NCI-H2171 treated with DMSO at 0.1 percent for 48 hours (cell line): ENCODE measurements at regions not wholly inside any gene's neighbourhood (a gene's known extent, or its start where the extent isn't known, plus 50 kb on each side); places are given as distances from the start of the nearest gene placed in this dataset.
"Not testable (repeated sequence)": the region's sequence is repeated elsewhere in the genome, so short reads cannot be mapped to it uniquely, and the experiment has no call there.

Source experiments
- DNase-seq: peaks from one replicate; lab custom pipeline; 2025; lab: John Stamatoyannopoulos, UW

GRCh38 chr12:97005174-97005573 is 98.1 kb downstream of the NEDD1 start:
- no peak for DNase-seq

- no peak for DNase-seq
These were observed 98.6 kb downstream of the NEDD1 start for GRCh38 chr12:97005646-97006045.

GRCh38 chr12:97006585-97006984 is 99.5 kb downstream of the NEDD1 start:
- DNase-seq = no peak

- DNase-seq = no peak
These were observed 109.1 kb downstream of the NEDD1 start for GRCh38 chr12:97016163-97016562.

GRCh38 chr12:97017213-97017612 is 110.2 kb downstream of the NEDD1 start:
- DNase-seq = no peak

- peak; percentile 92 for DNase-seq
These were observed 115.6 kb downstream of the NEDD1 start for GRCh38 chr12:97022536-97023230.

- DNase-seq = no peak
These were observed 117.3 kb downstream of the NEDD1 start for GRCh38 chr12:97024393-97024792.

GRCh38 chr12:97026901-97027300 is 119.8 kb downstream of the NEDD1 start:
- no peak for DNase-seq

GRCh38 chr12:97027482-97027881 is 120.4 kb downstream of the NEDD1 start:
- DNase-seq = no peak

- DNase-seq = no peak
These were observed 131.1 kb downstream of the NEDD1 start for GRCh38 chr12:97038131-97038530.

- DNase-seq = no peak
These were observed 131.8 kb downstream of the NEDD1 start for GRCh38 chr12:97038834-97039233.

GRCh38 chr12:97046901-97047300 is 139.8 kb downstream of the NEDD1 start:
- peak; percentile 4 for DNase-seq

- peak; percentile 2 for DNase-seq
These were observed 140.3 kb downstream of the NEDD1 start for GRCh38 chr12:97047361-97047760.

GRCh38 chr12:97048421-97049035 is 141.5 kb downstream of the NEDD1 start:
- no peak for DNase-seq

GRCh38 chr12:97050509-97050908 is 143.5 kb downstream of the NEDD1 start:
- DNase-seq = no peak

GRCh38 chr12:97051341-97051740 is 144.3 kb downstream of the NEDD1 start:
- no peak for DNase-seq

- no peak for DNase-seq
These were observed 154.1 kb downstream of the NEDD1 start for GRCh38 chr12:97061171-97061570.

GRCh38 chr12:97063292-97063935 is 156.4 kb downstream of the NEDD1 start:
- no peak for DNase-seq

- no peak for DNase-seq
These were observed 168.3 kb downstream of the NEDD1 start for GRCh38 chr12:97075161-97075933.

- DNase-seq = no peak
These were observed 169.0 kb downstream of the NEDD1 start for GRCh38 chr12:97075934-97076630.

GRCh38 chr12:97076912-97077311 is 169.9 kb downstream of the NEDD1 start:
- DNase-seq = not testable (repeated sequence)

GRCh38 chr12:97082029-97082428 is 175.0 kb downstream of the NEDD1 start:
- DNase-seq = no peak
